ENCODE measurements at regions not wholly inside any gene's neighbourhood (a gene's known extent, or its start where the extent isn't known, plus 50 kb on each side); places are given as distances from the start of the nearest gene placed in this dataset.

DNA sequence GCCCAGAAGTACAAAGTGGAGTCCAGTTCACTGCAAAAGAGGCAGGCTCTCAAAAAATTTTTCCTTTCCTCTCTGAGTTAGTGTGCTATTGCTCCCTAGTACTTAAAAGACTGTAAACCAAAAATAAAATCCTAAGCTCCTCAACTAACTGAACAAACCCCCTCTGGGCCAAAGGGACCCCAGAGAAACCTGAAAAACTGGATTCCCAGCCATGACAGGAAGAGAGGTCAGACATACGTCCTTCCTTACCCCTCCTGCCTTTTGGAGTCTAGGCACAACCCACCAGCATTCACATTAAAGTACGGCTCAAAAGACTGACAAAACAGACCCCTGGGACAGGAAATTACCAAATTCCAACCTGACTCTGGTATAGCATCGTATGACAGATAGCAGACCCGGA is 957.9 kb upstream of the PRKX start:
- Mint-ChIP-seq H3K27ac (ENCODE audit: unreplicated experiment) (no peak overlapping the region), H3K4me1 (ENCODE audit: low read depth, unreplicated experiment) (no peaks in the 10 kb centered on the region), H3K9me3 (ENCODE audit: unreplicated experiment) (no peaks in the 10 kb centered on the region), H3K4me3 (ENCODE audit: unreplicated experiment) (no peak overlapping the region), H3K36me3 (ENCODE audit: insufficient read depth, unreplicated experiment) (no peaks in the 10 kb centered on the region), H3K27me3 (ENCODE audit: insufficient read depth, unreplicated experiment) (no peaks in the 10 kb centered on the region)
- POLR2A ChIA-PET: no interaction called here
- no peaks in the 10 kb centered on the region for H3K27me3 ChIP-seq (replicated peaks; ENCODE audit: control insufficient read depth, insufficient read depth, low read length)
- H3K4me1 ChIP-seq: no peaks in the 10 kb centered on the region
- no TSS peak for BruUV-seq (replicated peaks)
- no peak for DNase-seq
- CTCF ChIA-PET: no interaction called here
- no peaks in the 10 kb centered on the region for H3K9me3 ChIP-seq
- intact Hi-C loops (cut with micrococcal nuclease; ENCODE audit: unreplicated experiment): no loop called here
- H3K4me3 ChIP-seq (ENCODE audit: low read depth, low read length): no peak overlapping the region
- TF ChIP-seq, protein P1, sequence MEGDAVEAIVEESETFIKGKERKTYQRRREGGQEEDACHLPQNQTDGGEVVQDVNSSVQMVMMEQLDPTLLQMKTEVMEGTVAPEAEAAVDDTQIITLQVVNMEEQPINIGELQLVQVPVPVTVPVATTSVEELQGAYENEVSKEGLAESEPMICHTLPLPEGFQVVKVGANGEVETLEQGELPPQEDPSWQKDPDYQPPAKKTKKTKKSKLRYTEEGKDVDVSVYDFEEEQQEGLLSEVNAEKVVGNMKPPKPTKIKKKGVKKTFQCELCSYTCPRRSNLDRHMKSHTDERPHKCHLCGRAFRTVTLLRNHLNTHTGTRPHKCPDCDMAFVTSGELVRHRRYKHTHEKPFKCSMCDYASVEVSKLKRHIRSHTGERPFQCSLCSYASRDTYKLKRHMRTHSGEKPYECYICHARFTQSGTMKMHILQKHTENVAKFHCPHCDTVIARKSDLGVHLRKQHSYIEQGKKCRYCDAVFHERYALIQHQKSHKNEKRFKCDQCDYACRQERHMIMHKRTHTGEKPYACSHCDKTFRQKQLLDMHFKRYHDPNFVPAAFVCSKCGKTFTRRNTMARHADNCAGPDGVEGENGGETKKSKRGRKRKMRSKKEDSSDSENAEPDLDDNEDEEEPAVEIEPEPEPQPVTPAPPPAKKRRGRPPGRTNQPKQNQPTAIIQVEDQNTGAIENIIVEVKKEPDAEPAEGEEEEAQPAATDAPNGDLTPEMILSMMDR (IDR thresholded peaks at IDR 0.05; ENCODE audit: insufficient read depth in 1 of 2, low read depth in 1 of 2, low read length in 1 of 2, severe bottlenecking in 1 of 2, unreplicated experiment in 1 of 2): no peak
- no peaks in the 10 kb centered on the region for H3K36me3 ChIP-seq (ENCODE audit: control insufficient read depth, insufficient read depth, low read length)

DNA sequence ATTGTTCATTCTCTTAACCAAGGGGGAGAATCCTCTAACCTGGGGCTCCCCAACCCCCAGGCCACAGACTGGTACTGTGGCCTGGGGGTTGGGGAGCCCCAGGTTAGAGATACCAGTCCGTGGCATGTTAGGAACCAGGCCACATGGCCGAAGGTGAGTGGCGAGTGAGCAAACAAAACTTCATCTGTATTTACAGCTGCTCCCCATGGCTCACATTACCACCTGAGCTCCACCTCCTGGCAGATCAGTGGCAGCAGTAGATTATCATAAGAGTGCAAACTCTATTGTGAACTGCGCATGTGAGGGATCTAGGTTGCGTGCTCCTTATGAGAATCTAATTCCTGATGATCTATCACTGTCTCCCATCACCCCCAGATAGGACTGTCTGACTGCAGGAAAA is 957.2 kb upstream of the PRKX start:
- no peak overlapping the region for H3K4me3 Mint-ChIP-seq (ENCODE audit: unreplicated experiment)
- Histone ChIP-seq H3K4me3 (ENCODE audit: low read depth, low read length) (no peak overlapping the region), H3K36me3 (ENCODE audit: control insufficient read depth, insufficient read depth, low read length) (no peaks in the 10 kb centered on the region), H3K4me1 (no peaks in the 10 kb centered on the region), H3K9me3 (no peaks in the 10 kb centered on the region), H3K27me3 (replicated peaks; ENCODE audit: control insufficient read depth, insufficient read depth, low read length) (no peaks in the 10 kb centered on the region)
- no peaks in the 10 kb centered on the region for H3K9me3 Mint-ChIP-seq (ENCODE audit: unreplicated experiment)
- intact Hi-C loops (cut with micrococcal nuclease; ENCODE audit: unreplicated experiment): no loop called here
- TF ChIP-seq, protein P1 (IDR thresholded peaks at IDR 0.05; ENCODE audit: insufficient read depth in 1 of 2, low read depth in 1 of 2, low read length in 1 of 2, severe bottlenecking in 1 of 2, unreplicated experiment in 1 of 2): no peak
- H3K27me3 Mint-ChIP-seq (ENCODE audit: insufficient read depth, unreplicated experiment): no peaks in the 10 kb centered on the region
- no peaks in the 10 kb centered on the region for H3K36me3 Mint-ChIP-seq (ENCODE audit: insufficient read depth, unreplicated experiment)
- BruUV-seq (replicated peaks): no TSS peak
- ChIA-PET POLR2A (no interaction called here), CTCF (no interaction called here)
- no peak overlapping the region for H3K27ac Mint-ChIP-seq (ENCODE audit: unreplicated experiment)
- no peak for DNase-seq
- H3K4me1 Mint-ChIP-seq (ENCODE audit: low read depth, unreplicated experiment): no peaks in the 10 kb centered on the region

DNA sequence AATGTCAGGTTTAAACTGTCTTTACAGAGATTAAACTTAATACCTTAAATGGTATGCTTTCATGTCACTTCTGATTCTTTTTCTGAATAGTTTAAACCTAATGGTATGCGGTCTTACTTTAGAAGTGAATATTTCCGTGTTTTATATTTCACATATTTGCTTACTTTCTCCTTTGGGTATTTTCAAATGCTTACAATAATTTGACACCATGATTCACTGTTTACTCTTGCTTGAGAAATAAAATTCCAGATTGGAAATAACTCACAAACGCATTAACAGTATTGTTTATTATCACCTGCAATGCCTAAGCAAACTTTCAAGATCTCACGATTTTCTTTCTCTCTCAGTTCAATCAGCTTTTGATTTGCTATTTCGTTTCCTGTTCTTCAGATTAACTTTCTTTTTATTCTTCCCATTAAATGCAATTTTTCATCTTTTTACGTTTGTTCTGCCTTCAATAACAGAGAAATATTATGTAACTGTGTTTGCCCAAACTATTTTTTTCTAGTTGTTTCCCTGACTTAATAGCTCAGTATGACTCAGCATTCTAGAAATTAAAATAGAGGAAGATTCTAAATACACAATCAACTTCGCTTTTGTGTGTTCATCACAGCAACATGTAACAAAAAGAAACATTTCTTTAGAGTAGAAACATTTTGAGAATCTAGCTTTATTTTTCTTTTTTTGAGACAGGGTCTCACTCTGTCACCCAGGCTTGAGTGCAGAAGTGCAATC is 955.5 kb upstream of the PRKX start:
- H3K4me3 ChIP-seq (ENCODE audit: low read depth, low read length): no peak overlapping the region
- Mint-ChIP-seq H3K27me3 (ENCODE audit: insufficient read depth, unreplicated experiment) (no peaks in the 10 kb centered on the region), H3K27ac (ENCODE audit: unreplicated experiment) (no peak overlapping the region), H3K4me1 (ENCODE audit: low read depth, unreplicated experiment) (no peaks in the 10 kb centered on the region), H3K36me3 (ENCODE audit: insufficient read depth, unreplicated experiment) (no peaks in the 10 kb centered on the region), H3K9me3 (ENCODE audit: unreplicated experiment) (no peaks in the 10 kb centered on the region), H3K4me3 (ENCODE audit: unreplicated experiment) (no peak overlapping the region)
- POLR2A ChIA-PET: no interaction called here
- CTCF ChIA-PET: no interaction called here
- TF ChIP-seq, protein P1 (IDR thresholded peaks at IDR 0.05; ENCODE audit: insufficient read depth in 1 of 2, low read depth in 1 of 2, low read length in 1 of 2, severe bottlenecking in 1 of 2, unreplicated experiment in 1 of 2): no peak
- no peak for DNase-seq
- intact Hi-C loops (cut with micrococcal nuclease; ENCODE audit: unreplicated experiment): no loop called here
- H3K4me1 ChIP-seq: no peaks in the 10 kb centered on the region
- no TSS peak for BruUV-seq (replicated peaks)
- H3K9me3 ChIP-seq: no peaks in the 10 kb centered on the region
- H3K27me3 ChIP-seq (replicated peaks; ENCODE audit: control insufficient read depth, insufficient read depth, low read length): no peaks in the 10 kb centered on the region
- no peaks in the 10 kb centered on the region for H3K36me3 ChIP-seq (ENCODE audit: control insufficient read depth, insufficient read depth, low read length)
